NCI-H2081 (cell line): ENCODE measurements at regions not wholly inside any gene's neighbourhood (a gene's known extent, or its start where the extent isn't known, plus 50 kb on each side); places are given as distances from the start of the nearest gene placed in this dataset.
"Not testable (repeated sequence)": the region's sequence is repeated elsewhere in the genome, so short reads cannot be mapped to it uniquely, and the experiment has no call there.

Source experiments
- DNase-seq, 2 experiments: peaks; one replicate each; lab custom pipeline; 2025; lab: John Stamatoyannopoulos, UW

GRCh38 chr14:65153101-65153500 lies 50.8 kb upstream of the MAX start:
- DNase-seq = no peak

- no peak for DNase-seq
Measured at GRCh38 chr14:65156568-65157366, 54.5 kb upstream of the MAX start.

GRCh38 chr14:65159281-65160062 lies 57.2 kb upstream of the MAX start:
- no peak for DNase-seq

GRCh38 chr14:65160091-65160490 lies 57.8 kb upstream of the MAX start:
- no peak for DNase-seq

- no peak for DNase-seq
Measured at GRCh38 chr14:65162031-65162430, 59.7 kb upstream of the MAX start.

GRCh38 chr14:65164068-65164824 lies 61.9 kb upstream of the MAX start:
- DNase-seq = peak; percentile 38 to 53

- no peak for DNase-seq
Measured at GRCh38 chr14:65164825-65165135, 62.5 kb upstream of the MAX start.

- DNase-seq = no peak
Measured at GRCh38 chr14:65167072-65167645, 64.8 kb upstream of the MAX start.

GRCh38 chr14:65168840-65169239 lies 66.5 kb upstream of the MAX start:
- no peak for DNase-seq

- DNase-seq = no peak
Measured at GRCh38 chr14:65169351-65169750, 67.0 kb upstream of the MAX start.

GRCh38 chr14:65170318-65170717 lies 68.0 kb upstream of the MAX start:
- DNase-seq = no peak

- no peak for DNase-seq
Measured at GRCh38 chr14:65170768-65171507, 68.6 kb upstream of the MAX start.

- DNase-seq = no peak
Measured at GRCh38 chr14:65173973-65174693, 71.8 kb upstream of the MAX start.

- DNase-seq = no peak
Measured at GRCh38 chr14:65174783-65175182, 72.5 kb upstream of the MAX start.

GRCh38 chr14:65177551-65177950 lies 75.2 kb upstream of the MAX start:
- DNase-seq = no peak

- not testable (repeated sequence) for DNase-seq
Measured at GRCh38 chr14:65179231-65179630, 76.9 kb upstream of the MAX start.

GRCh38 chr14:65179918-65180724 lies 77.8 kb upstream of the MAX start:
- DNase-seq = no peak

- no peak for DNase-seq
Measured at GRCh38 chr14:65180725-65181025, 78.4 kb upstream of the MAX start.

GRCh38 chr14:65184032-65184764 lies 81.9 kb upstream of the MAX start:
- DNase-seq = peak; percentile 1 to 23

- no peak for DNase-seq
Measured at GRCh38 chr14:65185829-65186228, 83.5 kb upstream of the MAX start.
